Liver (tissue), 8 donors: ENCODE measurements at regions not wholly inside any gene's neighbourhood (a gene's known extent, or its start where the extent isn't known, plus 50 kb on each side); places are given as distances from the start of the nearest gene placed in this dataset.

Source experiments
- DNase-seq: peaks from one replicate; pipeline ENCODE4 v3.0.0-alpha.2; 2017; ENCODE audit warnings: low spot score
- H3K27ac ChIP-seq, 2 donors: one replicate each; pipeline ENCODE4 v1.7.0; 2013; ENCODE audit warnings: inconsistent platforms in 2 of 2, low read length in 2 of 2, control low read depth in 1 of 2, low read depth in 1 of 2, mild to moderate bottlenecking in 1 of 2
- H3K27me3 ChIP-seq, 4 donors: one replicate each; pipeline versions ENCODE4 v1.6.1 to v1.7.0; 2013; ENCODE audit warnings: low read length in 3 of 4, inconsistent platforms in 1 of 4, mild to moderate bottlenecking in 1 of 4, moderate library complexity in 1 of 4; ENCODE audit not compliant: control insufficient read depth in 4 of 4, insufficient read depth in 4 of 4
- H3K36me3 ChIP-seq, 4 donors: one replicate each; pipeline versions ENCODE4 v1.6.1 to v1.7.0; 2013; ENCODE audit warnings: low read length in 3 of 4, mild to moderate bottlenecking in 3 of 4, low read depth in 1 of 4, moderate library complexity in 1 of 4; ENCODE audit not compliant: control insufficient read depth in 4 of 4, insufficient read depth in 3 of 4
- H3K4me1 ChIP-seq, 4 donors: one replicate each; pipeline versions ENCODE4 v1.6.1 to v1.7.0; 2013; ENCODE audit warnings: low read length in 3 of 4, mild to moderate bottlenecking in 3 of 4, moderate library complexity in 1 of 4; ENCODE audit not compliant: control insufficient read depth in 4 of 4, insufficient read depth in 4 of 4
- H3K4me3 ChIP-seq, 3 donors: one replicate each; pipeline versions ENCODE4 v1.6.1 to v1.7.0; 2013; ENCODE audit warnings: low read length in 3 of 3, control low read depth in 1 of 3, low read depth in 1 of 3, mild to moderate bottlenecking in 1 of 3
- H3K9ac ChIP-seq, 2 donors: one replicate each; pipeline ENCODE4 v1.7.0; 2013; ENCODE audit warnings: low read length in 2 of 2, mild to moderate bottlenecking in 2 of 2, moderate library complexity in 2 of 2, control low read depth in 1 of 2, low read depth in 1 of 2
- H3K9me3 ChIP-seq, 4 donors: one replicate each; pipeline versions ENCODE4 v1.6.1 to v1.7.0; 2013; ENCODE audit warnings: low read length in 3 of 4; ENCODE audit not compliant: control insufficient read depth in 4 of 4
- FOXA1 ChIP-seq: IDR thresholded peaks from 2 replicates; pipeline ENCODE4 v1.6.1; 2016; ENCODE audit warnings: antibody characterized with exemption
- HNF4A ChIP-seq, 2 donors: conservative IDR thresholded peaks; 2 replicates each; pipeline ENCODE4 v1.6.1; 2016; ENCODE audit warnings: antibody characterized with exemption in 2 of 2, mild to moderate bottlenecking in 2 of 2
- HNF4G ChIP-seq: IDR thresholded peaks from 2 replicates; pipeline ENCODE4 v1.6.1; 2016; ENCODE audit warnings: antibody characterized with exemption
- JUND ChIP-seq, 2 donors: IDR thresholded peaks; 2 replicates each; pipeline ENCODE4 v1.6.1; 2016; ENCODE audit warnings: antibody characterized with exemption in 2 of 2
- MAX ChIP-seq: IDR thresholded peaks from 2 replicates; pipeline ENCODE4 v1.6.1; 2016; ENCODE audit warnings: antibody characterized with exemption
- RAD21 ChIP-seq, 2 donors: IDR thresholded peaks; 2 replicates each; pipeline ENCODE4 v1.6.1; 2016; ENCODE audit warnings: antibody characterized with exemption in 2 of 2, mild to moderate bottlenecking in 2 of 2
- RXRA ChIP-seq, 2 donors: IDR thresholded peaks; 2 replicates each; pipeline ENCODE4 v1.6.1; 2017 to 2018; ENCODE audit warnings: antibody characterized with exemption in 2 of 2, mild to moderate bottlenecking in 1 of 2
- SP1 ChIP-seq: IDR thresholded peaks from 2 replicates; pipeline ENCODE4 v1.6.1; 2018; ENCODE audit warnings: antibody characterized with exemption, mild to moderate bottlenecking
- YY1 ChIP-seq: IDR thresholded peaks from 2 replicates; pipeline ENCODE4 v1.6.1; 2016; ENCODE audit warnings: antibody characterized with exemption, mild to moderate bottlenecking
- WGBS: extraction: QIAGEN DNeasy Blood & Tissue Kit; methylation state at CpG from one replicate; pipeline ENCODE4 v1.1.7; 2013; 5-methylcytosine and 5-hydroxymethylcytosine counted together
- TF ChIP-seq, protein P1 (sequence below): IDR thresholded peaks from 2 replicates; pipeline ENCODE4 v1.6.1; 2016; ENCODE audit warnings: antibody characterized with exemption, mild to moderate bottlenecking
- TF ChIP-seq, protein P2 (sequence below): IDR thresholded peaks from 2 replicates; pipeline ENCODE4 v1.6.1; 2016; ENCODE audit warnings: antibody characterized with exemption
- TF ChIP-seq, protein P3 (sequence below): fragments of 150-350 bp; IDR thresholded peaks from 2 replicates; pipeline ENCODE4 v1.5.1; 2017; ENCODE audit warnings: improper control_type of control experiment, low read depth, low read length; ENCODE audit not compliant: missing input control
- TF ChIP-seq, protein P4 (sequence below): IDR thresholded peaks from 2 replicates; pipeline ENCODE4 v1.6.1; 2016; ENCODE audit warnings: antibody characterized with exemption
- donor health status: healthy.
- donor health status: healthy.
- donor health status: healthy.
- donor health status: healthy.
- donor health status: healthy.

GRCh38 chr10:78266741-78267469 is 233.2 kb downstream of the RPS24 start:
- 59% methylated on average over 10 of the region's 10 CpGs for WGBS
- DNase-seq: no peak

More at GRCh38 chr10:78266741-78267469, 233.2 kb downstream of the RPS24 start:
- Histone ChIP-seq H3K9me3 (no peaks in the 10 kb centered on the region), H3K27ac (no peak overlapping the region), H3K9ac (no peak overlapping the region), H3K36me3 (no peaks in the 10 kb centered on the region), H3K4me1 (no peaks in the 10 kb centered on the region), H3K4me3 (no peak overlapping the region), H3K27me3 (no peaks in the 10 kb centered on the region)
- TF ChIP-seq HNF4G: no peak
- TF ChIP-seq, protein P1, sequence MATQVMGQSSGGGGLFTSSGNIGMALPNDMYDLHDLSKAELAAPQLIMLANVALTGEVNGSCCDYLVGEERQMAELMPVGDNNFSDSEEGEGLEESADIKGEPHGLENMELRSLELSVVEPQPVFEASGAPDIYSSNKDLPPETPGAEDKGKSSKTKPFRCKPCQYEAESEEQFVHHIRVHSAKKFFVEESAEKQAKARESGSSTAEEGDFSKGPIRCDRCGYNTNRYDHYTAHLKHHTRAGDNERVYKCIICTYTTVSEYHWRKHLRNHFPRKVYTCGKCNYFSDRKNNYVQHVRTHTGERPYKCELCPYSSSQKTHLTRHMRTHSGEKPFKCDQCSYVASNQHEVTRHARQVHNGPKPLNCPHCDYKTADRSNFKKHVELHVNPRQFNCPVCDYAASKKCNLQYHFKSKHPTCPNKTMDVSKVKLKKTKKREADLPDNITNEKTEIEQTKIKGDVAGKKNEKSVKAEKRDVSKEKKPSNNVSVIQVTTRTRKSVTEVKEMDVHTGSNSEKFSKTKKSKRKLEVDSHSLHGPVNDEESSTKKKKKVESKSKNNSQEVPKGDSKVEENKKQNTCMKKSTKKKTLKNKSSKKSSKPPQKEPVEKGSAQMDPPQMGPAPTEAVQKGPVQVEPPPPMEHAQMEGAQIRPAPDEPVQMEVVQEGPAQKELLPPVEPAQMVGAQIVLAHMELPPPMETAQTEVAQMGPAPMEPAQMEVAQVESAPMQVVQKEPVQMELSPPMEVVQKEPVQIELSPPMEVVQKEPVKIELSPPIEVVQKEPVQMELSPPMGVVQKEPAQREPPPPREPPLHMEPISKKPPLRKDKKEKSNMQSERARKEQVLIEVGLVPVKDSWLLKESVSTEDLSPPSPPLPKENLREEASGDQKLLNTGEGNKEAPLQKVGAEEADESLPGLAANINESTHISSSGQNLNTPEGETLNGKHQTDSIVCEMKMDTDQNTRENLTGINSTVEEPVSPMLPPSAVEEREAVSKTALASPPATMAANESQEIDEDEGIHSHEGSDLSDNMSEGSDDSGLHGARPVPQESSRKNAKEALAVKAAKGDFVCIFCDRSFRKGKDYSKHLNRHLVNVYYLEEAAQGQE: no peak
- no peak for TF ChIP-seq FOXA1
- TF ChIP-seq, protein P2, sequence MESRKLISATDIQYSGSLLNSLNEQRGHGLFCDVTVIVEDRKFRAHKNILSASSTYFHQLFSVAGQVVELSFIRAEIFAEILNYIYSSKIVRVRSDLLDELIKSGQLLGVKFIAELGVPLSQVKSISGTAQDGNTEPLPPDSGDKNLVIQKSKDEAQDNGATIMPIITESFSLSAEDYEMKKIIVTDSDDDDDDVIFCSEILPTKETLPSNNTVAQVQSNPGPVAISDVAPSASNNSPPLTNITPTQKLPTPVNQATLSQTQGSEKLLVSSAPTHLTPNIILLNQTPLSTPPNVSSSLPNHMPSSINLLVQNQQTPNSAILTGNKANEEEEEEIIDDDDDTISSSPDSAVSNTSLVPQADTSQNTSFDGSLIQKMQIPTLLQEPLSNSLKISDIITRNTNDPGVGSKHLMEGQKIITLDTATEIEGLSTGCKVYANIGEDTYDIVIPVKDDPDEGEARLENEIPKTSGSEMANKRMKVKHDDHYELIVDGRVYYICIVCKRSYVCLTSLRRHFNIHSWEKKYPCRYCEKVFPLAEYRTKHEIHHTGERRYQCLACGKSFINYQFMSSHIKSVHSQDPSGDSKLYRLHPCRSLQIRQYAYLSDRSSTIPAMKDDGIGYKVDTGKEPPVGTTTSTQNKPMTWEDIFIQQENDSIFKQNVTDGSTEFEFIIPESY: no peak
- no peak for TF ChIP-seq RXRA (IDR thresholded peaks at IDR 0.05)
- TF ChIP-seq, protein P3, sequence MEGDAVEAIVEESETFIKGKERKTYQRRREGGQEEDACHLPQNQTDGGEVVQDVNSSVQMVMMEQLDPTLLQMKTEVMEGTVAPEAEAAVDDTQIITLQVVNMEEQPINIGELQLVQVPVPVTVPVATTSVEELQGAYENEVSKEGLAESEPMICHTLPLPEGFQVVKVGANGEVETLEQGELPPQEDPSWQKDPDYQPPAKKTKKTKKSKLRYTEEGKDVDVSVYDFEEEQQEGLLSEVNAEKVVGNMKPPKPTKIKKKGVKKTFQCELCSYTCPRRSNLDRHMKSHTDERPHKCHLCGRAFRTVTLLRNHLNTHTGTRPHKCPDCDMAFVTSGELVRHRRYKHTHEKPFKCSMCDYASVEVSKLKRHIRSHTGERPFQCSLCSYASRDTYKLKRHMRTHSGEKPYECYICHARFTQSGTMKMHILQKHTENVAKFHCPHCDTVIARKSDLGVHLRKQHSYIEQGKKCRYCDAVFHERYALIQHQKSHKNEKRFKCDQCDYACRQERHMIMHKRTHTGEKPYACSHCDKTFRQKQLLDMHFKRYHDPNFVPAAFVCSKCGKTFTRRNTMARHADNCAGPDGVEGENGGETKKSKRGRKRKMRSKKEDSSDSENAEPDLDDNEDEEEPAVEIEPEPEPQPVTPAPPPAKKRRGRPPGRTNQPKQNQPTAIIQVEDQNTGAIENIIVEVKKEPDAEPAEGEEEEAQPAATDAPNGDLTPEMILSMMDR: no peak
- no peak for TF ChIP-seq SP1
- no peak for TF ChIP-seq HNF4A (conservative IDR thresholded peaks at IDR 0.05)
- TF ChIP-seq YY1: no peak
- no peak for TF ChIP-seq JUND (IDR thresholded peaks at IDR 0.05)
- no peak for TF ChIP-seq RAD21 (IDR thresholded peaks at IDR 0.05)
- TF ChIP-seq, protein P4, sequence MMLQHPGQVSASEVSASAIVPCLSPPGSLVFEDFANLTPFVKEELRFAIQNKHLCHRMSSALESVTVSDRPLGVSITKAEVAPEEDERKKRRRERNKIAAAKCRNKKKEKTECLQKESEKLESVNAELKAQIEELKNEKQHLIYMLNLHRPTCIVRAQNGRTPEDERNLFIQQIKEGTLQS: no peak
- no peak for TF ChIP-seq MAX
